ENCODE measurements at regions not wholly inside any gene's neighbourhood (a gene's known extent, or its start where the extent isn't known, plus 50 kb on each side); places are given as distances from the start of the nearest gene placed in this dataset.

- Histone ChIP-seq H3K27me3 (ENCODE audit: control insufficient read depth in 5 of 5, insufficient read depth in 4 of 5, low read length in 5 of 5) (peaks cover 14 to 30% (median 20%) of the 10 kb centered on the region in 5 donors), H3K9me3 (ENCODE audit: control insufficient read depth in 5 of 5, low read length in 5 of 5) (no peaks in the 10 kb centered on the region), H3K27ac (ENCODE audit: low read depth, low read length) (no peak overlapping the region), H3K4me3 (ENCODE audit: low read depth in 1 of 5, low read length in 5 of 5) (no peak overlapping the region), H3K9ac (ENCODE audit: low read length in 5 of 5) (no peak overlapping the region), H3K4me1 (ENCODE audit: control insufficient read depth in 5 of 5, insufficient read depth in 5 of 5, low read length in 5 of 5) (no peaks in the 10 kb centered on the region), H3K36me3 (ENCODE audit: control insufficient read depth in 5 of 5, insufficient read depth in 5 of 5, low read length in 5 of 5) (no peaks in the 10 kb centered on the region)
Measured at GRCh38 chr11:134736251-134736947, 324.4 kb upstream of the B3GAT1 start.

- Histone ChIP-seq H3K9ac (ENCODE audit: low read length in 5 of 5) (no peak overlapping the region), H3K4me1 (ENCODE audit: control insufficient read depth in 5 of 5, insufficient read depth in 5 of 5, low read length in 5 of 5) (no peaks in the 10 kb centered on the region), H3K36me3 (ENCODE audit: control insufficient read depth in 5 of 5, insufficient read depth in 5 of 5, low read length in 5 of 5) (no peaks in the 10 kb centered on the region), H3K27ac (ENCODE audit: low read depth, low read length) (no peak overlapping the region), H3K9me3 (ENCODE audit: control insufficient read depth in 5 of 5, low read length in 5 of 5) (no peaks in the 10 kb centered on the region), H3K4me3 (ENCODE audit: low read depth in 1 of 5, low read length in 5 of 5) (no peak overlapping the region), H3K27me3 (ENCODE audit: control insufficient read depth in 5 of 5, insufficient read depth in 4 of 5, low read length in 5 of 5) (peaks cover 14 to 27% (median 20%) of the 10 kb centered on the region in 5 donors)
Measured at GRCh38 chr11:134734894-134735293, 322.9 kb upstream of the B3GAT1 start.

- Histone ChIP-seq H3K27me3 (ENCODE audit: control insufficient read depth in 5 of 5, insufficient read depth in 4 of 5, low read length in 5 of 5) (peaks cover 14 to 24% (median 19%) of the 10 kb centered on the region in 5 donors), H3K9me3 (ENCODE audit: control insufficient read depth in 5 of 5, low read length in 5 of 5) (no peaks in the 10 kb centered on the region), H3K4me1 (ENCODE audit: control insufficient read depth in 5 of 5, insufficient read depth in 5 of 5, low read length in 5 of 5) (no peaks in the 10 kb centered on the region), H3K4me3 (ENCODE audit: low read depth in 1 of 5, low read length in 5 of 5) (no peak overlapping the region), H3K27ac (ENCODE audit: low read depth, low read length) (no peak overlapping the region), H3K36me3 (ENCODE audit: control insufficient read depth in 5 of 5, insufficient read depth in 5 of 5, low read length in 5 of 5) (no peaks in the 10 kb centered on the region), H3K9ac (ENCODE audit: low read length in 5 of 5) (no peak overlapping the region)
Measured at GRCh38 chr11:134734141-134734845, 322.3 kb upstream of the B3GAT1 start.

GRCh38 chr11:134733646-134734045 is 321.6 kb upstream of the B3GAT1 start:
- H3K4me1 ChIP-seq (ENCODE audit: control insufficient read depth in 5 of 5, insufficient read depth in 5 of 5, low read length in 5 of 5) = no peaks in the 10 kb centered on the region
- no peaks in the 10 kb centered on the region for H3K9me3 ChIP-seq (ENCODE audit: control insufficient read depth in 5 of 5, low read length in 5 of 5)
- H3K36me3 ChIP-seq (ENCODE audit: control insufficient read depth in 5 of 5, insufficient read depth in 5 of 5, low read length in 5 of 5) = no peaks in the 10 kb centered on the region
- no peak overlapping the region for H3K27ac ChIP-seq (ENCODE audit: low read depth, low read length)
- H3K4me3 ChIP-seq (ENCODE audit: low read depth in 1 of 5, low read length in 5 of 5) = no peak overlapping the region
- H3K9ac ChIP-seq (ENCODE audit: low read length in 5 of 5) = no peak overlapping the region
- peaks cover 10 to 25% (median 16%) of the 10 kb centered on the region in 5 donors for H3K27me3 ChIP-seq (ENCODE audit: control insufficient read depth in 5 of 5, insufficient read depth in 4 of 5, low read length in 5 of 5)

GRCh38 chr11:134731213-134731961 is 319.3 kb upstream of the B3GAT1 start:
- peaks cover 10 to 20% (median 15%) of the 10 kb centered on the region in 5 donors for H3K27me3 ChIP-seq (ENCODE audit: control insufficient read depth in 5 of 5, insufficient read depth in 4 of 5, low read length in 5 of 5)
- H3K4me1 ChIP-seq (ENCODE audit: control insufficient read depth in 5 of 5, insufficient read depth in 5 of 5, low read length in 5 of 5) = no peaks in the 10 kb centered on the region
- no peaks in the 10 kb centered on the region for H3K9me3 ChIP-seq (ENCODE audit: control insufficient read depth in 5 of 5, low read length in 5 of 5)
- H3K27ac ChIP-seq (ENCODE audit: low read depth, low read length) = no peak overlapping the region
- no peak overlapping the region for H3K9ac ChIP-seq (ENCODE audit: low read length in 5 of 5)
- no peak overlapping the region for H3K4me3 ChIP-seq (ENCODE audit: low read depth in 1 of 5, low read length in 5 of 5)
- H3K36me3 ChIP-seq (ENCODE audit: control insufficient read depth in 5 of 5, insufficient read depth in 5 of 5, low read length in 5 of 5) = no peaks in the 10 kb centered on the region

- no peaks in the 10 kb centered on the region for H3K9me3 ChIP-seq (ENCODE audit: control insufficient read depth in 5 of 5, low read length in 5 of 5)
- H3K36me3 ChIP-seq (ENCODE audit: control insufficient read depth in 5 of 5, insufficient read depth in 5 of 5, low read length in 5 of 5) = no peaks in the 10 kb centered on the region
- no peak overlapping the region for H3K27ac ChIP-seq (ENCODE audit: low read depth, low read length)
- H3K27me3 ChIP-seq (ENCODE audit: control insufficient read depth in 5 of 5, insufficient read depth in 4 of 5, low read length in 5 of 5) = peaks cover 13 to 22% (median 18%) of the 10 kb centered on the region in 5 donors
- H3K9ac ChIP-seq (ENCODE audit: low read length in 5 of 5) = no peak overlapping the region
- H3K4me1 ChIP-seq (ENCODE audit: control insufficient read depth in 5 of 5, insufficient read depth in 5 of 5, low read length in 5 of 5) = no peaks in the 10 kb centered on the region
- H3K4me3 ChIP-seq (ENCODE audit: low read depth in 1 of 5, low read length in 5 of 5) = no peak overlapping the region
Measured at GRCh38 chr11:134730561-134731212, 318.6 kb upstream of the B3GAT1 start.

GRCh38 chr11:134730101-134730500 is 318.1 kb upstream of the B3GAT1 start:
- H3K27me3 ChIP-seq (ENCODE audit: control insufficient read depth in 5 of 5, insufficient read depth in 4 of 5, low read length in 5 of 5) = peaks cover 17 to 27% (median 24%) of the 10 kb centered on the region in 5 donors
- no peak overlapping the region for H3K4me3 ChIP-seq (ENCODE audit: low read depth in 1 of 5, low read length in 5 of 5)
- H3K27ac ChIP-seq (ENCODE audit: low read depth, low read length) = no peak overlapping the region
- H3K9me3 ChIP-seq (ENCODE audit: control insufficient read depth in 5 of 5, low read length in 5 of 5) = no peaks in the 10 kb centered on the region
- no peak overlapping the region for H3K9ac ChIP-seq (ENCODE audit: low read length in 5 of 5)
- no peaks in the 10 kb centered on the region for H3K4me1 ChIP-seq (ENCODE audit: control insufficient read depth in 5 of 5, insufficient read depth in 5 of 5, low read length in 5 of 5)
- no peaks in the 10 kb centered on the region for H3K36me3 ChIP-seq (ENCODE audit: control insufficient read depth in 5 of 5, insufficient read depth in 5 of 5, low read length in 5 of 5)

GRCh38 chr11:134728186-134728585 is 316.1 kb upstream of the B3GAT1 start:
- Histone ChIP-seq H3K27me3 (ENCODE audit: control insufficient read depth in 5 of 5, insufficient read depth in 4 of 5, low read length in 5 of 5) (peaks cover 25 to 37% (median 31%) of the 10 kb centered on the region in 5 donors), H3K9me3 (ENCODE audit: control insufficient read depth in 5 of 5, low read length in 5 of 5) (no peaks in the 10 kb centered on the region), H3K27ac (ENCODE audit: low read depth, low read length) (no peak overlapping the region), H3K4me3 (ENCODE audit: low read depth in 1 of 5, low read length in 5 of 5) (no peak overlapping the region), H3K4me1 (ENCODE audit: control insufficient read depth in 5 of 5, insufficient read depth in 5 of 5, low read length in 5 of 5) (no peaks in the 10 kb centered on the region), H3K36me3 (ENCODE audit: control insufficient read depth in 5 of 5, insufficient read depth in 5 of 5, low read length in 5 of 5) (no peaks in the 10 kb centered on the region), H3K9ac (ENCODE audit: low read length in 5 of 5) (no peak overlapping the region)

GRCh38 chr11:134727636-134728035 is 315.6 kb upstream of the B3GAT1 start:
- H3K27me3 ChIP-seq (ENCODE audit: control insufficient read depth in 5 of 5, insufficient read depth in 4 of 5, low read length in 5 of 5) = peaks cover 24 to 37% (median 31%) of the 10 kb centered on the region in 5 donors
- H3K9me3 ChIP-seq (ENCODE audit: control insufficient read depth in 5 of 5, low read length in 5 of 5) = no peaks in the 10 kb centered on the region
- H3K9ac ChIP-seq (ENCODE audit: low read length in 5 of 5) = no peak overlapping the region
- H3K27ac ChIP-seq (ENCODE audit: low read depth, low read length) = no peak overlapping the region
- no peaks in the 10 kb centered on the region for H3K4me1 ChIP-seq (ENCODE audit: control insufficient read depth in 5 of 5, insufficient read depth in 5 of 5, low read length in 5 of 5)
- H3K36me3 ChIP-seq (ENCODE audit: control insufficient read depth in 5 of 5, insufficient read depth in 5 of 5, low read length in 5 of 5) = no peaks in the 10 kb centered on the region
- H3K4me3 ChIP-seq (ENCODE audit: low read depth in 1 of 5, low read length in 5 of 5) = no peak overlapping the region
